Activated T-cell treated with anti-CD3 and anti-CD28 coated beads for 24 hours (primary cell): ENCODE measurements at regions not wholly inside any gene's neighbourhood (a gene's known extent, or its start where the extent isn't known, plus 50 kb on each side); places are given as distances from the start of the nearest gene placed in this dataset.

Experiments used
- DNase-seq: peaks from one replicate; pipeline ENCODE4 v3.0.0-alpha.2; 2020; ENCODE audit warnings: low read depth

- no peak for DNase-seq
Observed at GRCh38 chr2:196587056-196587455, 52.5 kb upstream of the CCDC150 start.

- DNase-seq = no peak
Observed at GRCh38 chr2:196587739-196588138, 51.8 kb upstream of the CCDC150 start.

- no peak for DNase-seq
Observed at GRCh38 chr2:196589419-196589818, 50.1 kb upstream of the CCDC150 start.
